Tibial artery (tissue), 4 donors: ENCODE measurements at regions not wholly inside any gene's neighbourhood (a gene's known extent, or its start where the extent isn't known, plus 50 kb on each side); places are given as distances from the start of the nearest gene placed in this dataset.

Experiments used
- DNase-seq, 2 donors: peaks; one replicate each; pipeline ENCODE4 v3.0.0-alpha.2; 2019
- H3K27ac ChIP-seq, 2 donors: fragments of 200-600 bp; sonication (generic) in 1 of 2; 1 replicate in 1 of 2; 2 replicates in 1 of 2; pipeline ENCODE4 v1.5.1; 2018 to 2019; ENCODE audit warnings: mild to moderate bottlenecking in 1 of 2
- H3K27me3 ChIP-seq, 2 donors: fragments of 200-600 bp; sonication (generic) in 1 of 2; one replicate each; pipeline versions ENCODE4 v1.5.1 to v1.6.0; 2016 to 2019
- H3K36me3 ChIP-seq, 3 donors: fragments of 200-600 bp; sonication (generic) in 2 of 3; one replicate each; pipeline ENCODE4 v1.5.1; 2016 to 2019; ENCODE audit warnings: mild to moderate bottlenecking in 2 of 3
- H3K4me1 ChIP-seq, 4 donors: fragments of 200-600 bp; sonication (generic) in 2 of 4; 1 replicate in 3 of 4; 2 replicates in 1 of 4; pipeline ENCODE4 v1.5.1; 2016 to 2019
- H3K4me3 ChIP-seq, 2 donors: fragments of 200-600 bp; sonication (generic) in 1 of 2; 1 replicate in 1 of 2; 2 replicates in 1 of 2; pipeline ENCODE4 v1.5.1; 2018 to 2019; ENCODE audit warnings: mild to moderate bottlenecking in 2 of 2
- H3K9me3 ChIP-seq, 3 donors: fragments of 200-600 bp; sonication (generic) in 1 of 3; one replicate each; pipeline ENCODE4 v1.5.1; 2016 to 2019
- intact Hi-C: fragments of 100-400 bp; cut with DNase I; formaldehyde crosslinking; loops from one replicate; pipeline ENCODE4 v1.15.0; 2023; ENCODE audit warnings: low total_unique reads
- TF ChIP-seq, protein P1 (sequence below), 2 experiments: fragments of 200-600 bp in 1 of 2; fragments of 450-650 bp in 1 of 2; IDR thresholded peaks; one replicate each; pipeline ENCODE4 v1.5.1; 2017 to 2019; ENCODE audit warnings: antibody characterized with exemption in 2 of 2, mild to moderate bottlenecking in 1 of 2, moderate library complexity in 1 of 2

DNA sequence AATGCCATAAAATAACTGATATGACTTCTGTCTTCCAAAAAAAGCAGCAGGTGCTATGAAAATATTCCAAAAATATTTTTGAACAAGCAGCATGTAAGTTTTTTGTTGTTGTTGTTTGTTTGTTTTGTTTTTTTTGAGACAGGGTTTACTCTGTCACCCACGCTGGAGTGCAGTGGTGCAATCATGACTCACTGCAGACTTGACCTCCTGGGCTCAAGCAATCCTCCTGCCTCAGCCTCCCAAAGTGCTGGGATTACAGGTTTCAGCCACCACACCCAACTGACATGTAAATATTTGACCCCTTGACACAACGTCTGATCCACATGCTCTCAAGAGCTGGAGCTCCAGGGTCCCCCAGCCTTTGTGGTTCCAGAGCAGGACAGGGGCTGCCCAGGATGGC, 98.4 kb downstream of the LITAF start:
- TF ChIP-seq, protein P1, sequence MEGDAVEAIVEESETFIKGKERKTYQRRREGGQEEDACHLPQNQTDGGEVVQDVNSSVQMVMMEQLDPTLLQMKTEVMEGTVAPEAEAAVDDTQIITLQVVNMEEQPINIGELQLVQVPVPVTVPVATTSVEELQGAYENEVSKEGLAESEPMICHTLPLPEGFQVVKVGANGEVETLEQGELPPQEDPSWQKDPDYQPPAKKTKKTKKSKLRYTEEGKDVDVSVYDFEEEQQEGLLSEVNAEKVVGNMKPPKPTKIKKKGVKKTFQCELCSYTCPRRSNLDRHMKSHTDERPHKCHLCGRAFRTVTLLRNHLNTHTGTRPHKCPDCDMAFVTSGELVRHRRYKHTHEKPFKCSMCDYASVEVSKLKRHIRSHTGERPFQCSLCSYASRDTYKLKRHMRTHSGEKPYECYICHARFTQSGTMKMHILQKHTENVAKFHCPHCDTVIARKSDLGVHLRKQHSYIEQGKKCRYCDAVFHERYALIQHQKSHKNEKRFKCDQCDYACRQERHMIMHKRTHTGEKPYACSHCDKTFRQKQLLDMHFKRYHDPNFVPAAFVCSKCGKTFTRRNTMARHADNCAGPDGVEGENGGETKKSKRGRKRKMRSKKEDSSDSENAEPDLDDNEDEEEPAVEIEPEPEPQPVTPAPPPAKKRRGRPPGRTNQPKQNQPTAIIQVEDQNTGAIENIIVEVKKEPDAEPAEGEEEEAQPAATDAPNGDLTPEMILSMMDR (IDR thresholded peaks at IDR 0.05): no peak
- intact Hi-C loops: loop anchor here (5.0 kb wide), 1 partner anchor 71 kb away; no protein-coding TSS in a partner anchor
- Histone ChIP-seq H3K27ac (no peak overlapping the region), H3K4me1 (no peaks in the 10 kb centered on the region), H3K4me3 (no peak overlapping the region), H3K36me3 (no peaks in the 10 kb centered on the region), H3K27me3 (no peaks in the 10 kb centered on the region), H3K9me3 (peaks cover 0 to 8% (median 3%) of the 10 kb centered on the region in 3 donors)
- no peak for DNase-seq

DNA sequence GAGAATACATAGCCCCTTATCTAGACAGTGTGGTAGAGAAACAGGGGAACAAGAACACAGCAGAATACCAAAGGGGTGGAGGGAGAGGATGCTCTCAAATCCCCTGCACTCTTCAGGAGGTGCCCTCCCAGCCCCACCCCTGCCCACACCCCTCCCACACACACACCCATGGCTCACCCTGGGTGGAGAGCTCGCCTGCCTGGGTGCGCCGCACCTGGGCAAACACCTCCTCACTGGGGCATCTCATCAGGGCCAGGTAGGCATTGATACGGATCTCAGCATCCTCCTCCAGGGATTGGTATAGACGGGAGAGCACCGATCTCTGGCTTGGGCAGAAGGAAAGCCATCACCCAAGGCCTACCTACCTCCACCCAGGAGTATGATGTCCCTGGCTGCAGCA, 95.2 kb downstream of the LITAF start:
- Histone ChIP-seq H3K27ac (no peak overlapping the region), H3K9me3 (peaks cover 0 to 8% (median 3%) of the 10 kb centered on the region in 3 donors), H3K27me3 (no peaks in the 10 kb centered on the region), H3K4me3 (no peak overlapping the region), H3K36me3 (no peaks in the 10 kb centered on the region), H3K4me1 (peaks cover 0 to 26% (median 25%) of the 10 kb centered on the region in 4 donors)
- DNase-seq: no peak
- TF ChIP-seq, protein P1 (IDR thresholded peaks at IDR 0.05): no peak
- intact Hi-C loops: loop anchor here (5.0 kb wide), 1 partner anchor 664 kb away; no protein-coding TSS in a partner anchor

DNA sequence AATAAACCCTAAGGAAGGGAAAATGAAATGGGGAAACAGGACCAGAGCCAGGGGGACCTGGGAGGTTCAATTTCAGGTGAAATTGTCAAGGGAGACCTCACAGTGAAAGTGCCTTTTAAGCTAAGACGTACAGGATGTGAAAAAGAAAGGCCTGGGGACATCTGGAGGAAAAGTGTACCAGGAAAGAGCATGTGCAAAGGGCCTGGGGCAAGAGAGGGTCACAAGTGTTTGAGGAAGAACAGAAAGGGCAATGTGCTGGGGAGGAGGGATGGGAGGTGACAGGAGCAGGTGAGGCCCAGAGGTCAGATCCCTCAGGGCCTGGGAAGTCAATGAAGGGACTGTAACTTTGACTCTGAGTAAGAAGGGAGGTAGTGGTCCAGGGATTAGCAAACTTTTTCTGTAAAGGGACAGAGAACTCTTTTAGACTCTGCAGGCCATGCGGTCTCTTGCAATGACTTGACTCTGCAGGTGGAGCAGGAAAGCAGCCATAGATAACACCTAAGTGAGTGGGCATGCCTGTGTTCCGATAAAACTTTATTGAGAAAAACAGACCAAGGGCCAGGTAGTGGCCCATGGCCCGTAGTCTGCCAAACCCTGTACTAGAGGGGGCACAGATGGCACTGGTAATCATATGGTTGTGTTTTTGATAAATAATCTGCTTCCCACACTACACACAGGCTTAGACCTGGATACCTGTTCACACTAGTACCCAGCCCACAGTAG, 93.8 kb downstream of the LITAF start:
- TF ChIP-seq, protein P1 (IDR thresholded peaks at IDR 0.05): no peak
- peaks cover 0 to 8% (median 3%) of the 10 kb centered on the region in 3 donors for H3K9me3 ChIP-seq

DNA sequence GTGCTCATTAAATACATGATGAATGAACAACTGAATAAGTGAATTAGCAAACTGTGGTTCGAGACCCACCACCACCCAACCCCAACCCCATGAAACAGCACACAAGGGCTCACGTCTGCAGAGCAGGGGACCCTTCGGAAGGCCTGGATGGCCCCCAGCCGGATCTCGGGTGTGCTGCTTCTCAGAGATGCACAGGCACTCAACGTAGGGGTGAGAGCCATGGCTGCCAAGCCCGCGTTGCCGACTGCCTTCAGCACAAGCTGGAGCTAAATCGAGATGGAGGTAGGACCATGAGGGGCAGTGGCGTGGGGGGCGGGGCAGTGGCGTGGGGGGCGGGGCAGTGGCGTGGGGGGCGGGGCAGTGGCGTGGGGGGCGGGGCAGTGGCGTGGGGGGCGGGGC, 93.2 kb downstream of the LITAF start:
- no peaks in the 10 kb centered on the region for H3K27me3 ChIP-seq
- TF ChIP-seq, protein P1 (IDR thresholded peaks at IDR 0.05): no peak
- H3K36me3 ChIP-seq: no peaks in the 10 kb centered on the region
- peaks cover 6 to 44% (median 38%) of the 10 kb centered on the region in 4 donors for H3K4me1 ChIP-seq
- intact Hi-C loops: loop anchor here (5.0 kb wide), 1 partner anchor 666 kb away; no protein-coding TSS in a partner anchor
- H3K27ac ChIP-seq: no peak overlapping the region
- DNase-seq: no peak
- no peak overlapping the region for H3K4me3 ChIP-seq
- peaks cover 0 to 8% (median 3%) of the 10 kb centered on the region in 3 donors for H3K9me3 ChIP-seq

More for the DNA sequence above, 93.8 kb downstream of the LITAF start:
- Histone ChIP-seq H3K27me3 (no peaks in the 10 kb centered on the region), H3K27ac (no peak overlapping the region), H3K36me3 (no peaks in the 10 kb centered on the region), H3K4me1 (peaks cover 6 to 39% (median 35%) of the 10 kb centered on the region in 4 donors), H3K4me3 (no peak overlapping the region)
- DNase-seq: no peak
- intact Hi-C loops: loop anchor here (5.0 kb wide), 1 partner anchor 666 kb away; no protein-coding TSS in a partner anchor

DNA sequence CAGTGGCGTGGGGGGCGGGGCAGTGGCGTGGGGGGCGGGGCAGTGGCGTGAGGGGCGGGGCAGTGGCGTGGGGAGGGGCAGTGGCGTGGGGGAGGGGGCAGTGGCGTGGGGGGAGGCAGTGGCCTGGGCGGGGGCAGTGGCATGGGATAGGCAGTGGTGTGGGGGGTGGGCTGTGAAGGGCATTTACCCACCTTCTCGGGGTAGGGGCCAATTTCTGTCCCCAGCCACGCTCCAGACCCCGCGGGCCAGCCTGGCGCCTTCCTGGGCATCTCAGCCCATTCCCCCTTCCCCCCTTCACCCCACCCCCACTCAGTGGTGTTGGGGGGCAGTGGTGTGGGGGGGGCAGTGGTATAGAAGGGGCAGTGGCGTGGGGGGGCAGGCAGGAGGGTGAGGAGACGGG, 92.7 kb downstream of the LITAF start:
- Histone ChIP-seq H3K4me3 (no peak overlapping the region), H3K9me3 (peaks cover 0 to 8% (median 3%) of the 10 kb centered on the region in 3 donors), H3K4me1 (peaks cover 6 to 48% (median 40%) of the 10 kb centered on the region in 4 donors), H3K27me3 (no peaks in the 10 kb centered on the region), H3K27ac (peak overlapping the region; percentile 90 to 91), H3K36me3 (no peaks in the 10 kb centered on the region)
- intact Hi-C loops: loop anchor here (5.0 kb wide), 1 partner anchor 667 kb away; no protein-coding TSS in a partner anchor
- DNase-seq: no peak
- TF ChIP-seq, protein P1 (IDR thresholded peaks at IDR 0.05): no peak
